C1 segment of cervical spinal cord (tissue), 14 donors: ENCODE measurements at regions not wholly inside any gene's neighbourhood (a gene's known extent, or its start where the extent isn't known, plus 50 kb on each side); places are given as distances from the start of the nearest gene placed in this dataset.

Experiments
- DNase-seq, 14 donors: peaks; one replicate each; lab custom pipeline; 2025; lab: John Stamatoyannopoulos, UW

GRCh38 chr7:47638679-47639315 lies 56.9 kb upstream of the TNS3 start:
- no peak for DNase-seq

DNA sequence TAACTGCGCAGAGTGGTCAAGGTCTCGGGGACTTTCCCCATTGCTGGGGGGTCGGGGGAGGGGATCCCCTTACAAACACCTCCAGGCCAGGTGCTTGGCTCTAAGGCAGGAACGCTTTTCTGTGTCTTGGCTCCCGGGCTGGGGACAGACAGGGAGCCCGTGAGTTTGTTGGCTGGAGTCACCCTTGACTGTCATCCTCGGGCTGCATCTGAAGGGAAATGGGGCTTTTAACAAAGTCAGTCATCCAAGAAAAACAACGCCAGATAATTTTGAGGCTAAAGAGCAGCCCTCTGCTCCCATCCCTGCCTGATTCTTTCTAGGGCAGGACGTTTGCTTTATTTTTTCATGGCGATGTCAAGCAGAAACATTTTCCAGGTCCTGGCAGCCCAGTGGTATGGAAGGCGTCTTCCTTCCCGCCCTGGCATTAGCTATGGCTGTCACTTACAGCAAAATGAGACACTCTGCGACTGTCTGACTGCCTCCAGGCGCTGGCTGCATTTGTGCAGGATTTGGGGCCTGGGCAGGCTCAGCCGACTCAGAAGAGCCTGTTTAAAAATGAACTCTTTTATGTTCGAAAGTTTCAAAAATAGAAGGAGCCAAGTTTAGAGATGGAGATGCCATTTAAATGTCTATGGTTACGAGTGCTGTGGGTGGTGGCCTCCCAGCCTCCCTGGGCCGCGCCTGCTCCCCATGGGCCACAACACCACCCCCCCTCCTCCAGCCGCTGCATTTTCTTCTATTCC lies 54.7 kb upstream of the TNS3 start:
- peak in 4 of 14 donors; percentile 28 to 64 (median 40) for DNase-seq

DNA sequence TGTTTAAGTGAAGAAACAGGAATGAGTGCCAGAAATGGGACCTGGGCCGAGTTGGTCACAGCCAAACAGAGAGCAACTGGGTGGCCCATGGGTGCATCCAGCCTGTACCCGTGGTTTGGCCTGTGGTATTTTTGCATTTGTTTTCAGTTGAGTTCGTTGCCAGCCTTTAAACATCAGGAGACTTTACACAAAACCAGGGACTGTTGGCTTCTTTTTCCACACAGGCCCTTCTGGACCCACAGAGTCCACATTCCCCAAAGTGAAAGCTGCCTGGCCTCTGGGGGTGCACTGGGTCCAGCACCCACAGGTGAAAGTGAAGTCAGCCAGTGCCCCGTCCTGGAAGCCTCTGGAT lies 54.1 kb upstream of the TNS3 start:
- no peak for DNase-seq

GRCh38 chr7:47635091-47636080 lies 53.5 kb upstream of the TNS3 start:
- DNase-seq: peak in 5 of 14 donors; percentile 12 to 30 (median 27)

- DNase-seq: no peak
Measured at GRCh38 chr7:47634273-47634672, 52.4 kb upstream of the TNS3 start.

- DNase-seq: no peak
Measured at GRCh38 chr7:47633134-47633533, 51.2 kb upstream of the TNS3 start.
